ENCODE measurements at regions not wholly inside any gene's neighbourhood (a gene's known extent, or its start where the extent isn't known, plus 50 kb on each side); places are given as distances from the start of the nearest gene placed in this dataset.
"Not testable (repeated sequence)": the region's sequence is repeated elsewhere in the genome, so short reads cannot be mapped to it uniquely, and the experiment has no call there.

GRCh38 chr5:71343994-71344393, 111.5 kb upstream of the BDP1 start:
- not testable (repeated sequence) for TF ChIP-seq POLR2A (IDR thresholded peaks at IDR 0.05; ENCODE audit: extremely low read depth, insufficient read length); MYC (IDR thresholded peaks at IDR 0.05; ENCODE audit: low read depth, low read length)
- TF ChIP-seq, protein P1, sequence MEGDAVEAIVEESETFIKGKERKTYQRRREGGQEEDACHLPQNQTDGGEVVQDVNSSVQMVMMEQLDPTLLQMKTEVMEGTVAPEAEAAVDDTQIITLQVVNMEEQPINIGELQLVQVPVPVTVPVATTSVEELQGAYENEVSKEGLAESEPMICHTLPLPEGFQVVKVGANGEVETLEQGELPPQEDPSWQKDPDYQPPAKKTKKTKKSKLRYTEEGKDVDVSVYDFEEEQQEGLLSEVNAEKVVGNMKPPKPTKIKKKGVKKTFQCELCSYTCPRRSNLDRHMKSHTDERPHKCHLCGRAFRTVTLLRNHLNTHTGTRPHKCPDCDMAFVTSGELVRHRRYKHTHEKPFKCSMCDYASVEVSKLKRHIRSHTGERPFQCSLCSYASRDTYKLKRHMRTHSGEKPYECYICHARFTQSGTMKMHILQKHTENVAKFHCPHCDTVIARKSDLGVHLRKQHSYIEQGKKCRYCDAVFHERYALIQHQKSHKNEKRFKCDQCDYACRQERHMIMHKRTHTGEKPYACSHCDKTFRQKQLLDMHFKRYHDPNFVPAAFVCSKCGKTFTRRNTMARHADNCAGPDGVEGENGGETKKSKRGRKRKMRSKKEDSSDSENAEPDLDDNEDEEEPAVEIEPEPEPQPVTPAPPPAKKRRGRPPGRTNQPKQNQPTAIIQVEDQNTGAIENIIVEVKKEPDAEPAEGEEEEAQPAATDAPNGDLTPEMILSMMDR (IDR thresholded peaks at IDR 0.05; ENCODE audit: low read depth, low read length), result not testable (repeated sequence)

All from NB4 (cell line).